H1 (cell line): ENCODE measurements at regions not wholly inside any gene's neighbourhood (a gene's known extent, or its start where the extent isn't known, plus 50 kb on each side); places are given as distances from the start of the nearest gene placed in this dataset.

ENCODE experiments used
- BRCA1 ChIP-seq: IDR thresholded peaks from 2 replicates; pipeline ENCODE4 v1.6.1; 2012; ENCODE audit warnings: low read depth, low read length, improper control_type of control experiment
- CEBPB ChIP-seq: IDR thresholded peaks from 2 replicates; pipeline ENCODE4 v1.6.1; 2012; ENCODE audit warnings: low read depth, low read length
- CHD2 ChIP-seq: IDR thresholded peaks from 2 replicates; pipeline ENCODE4 v1.6.1; 2012; ENCODE audit warnings: low read length, improper control_type of control experiment
- EP300 ChIP-seq, 2 experiments: IDR thresholded peaks; 1 replicate in 1 of 2; 2 replicates in 1 of 2; pipeline ENCODE4 v1.6.1; 2011 to 2012; ENCODE audit warnings: low read depth in 2 of 2, low read length in 2 of 2, mild to moderate bottlenecking in 2 of 2, borderline replicate concordance in 1 of 2, inconsistent platforms in 1 of 2, moderate library complexity in 1 of 2
- EZH2 ChIP-seq: fragments of 200-600 bp; sonication (generic); IDR thresholded peaks from 2 replicates; pipeline ENCODE4 v1.7.1; 2012; ENCODE audit warnings: low read depth, mild to moderate bottlenecking, moderate library complexity, low read length, inconsistent platforms; ENCODE audit not compliant: severe bottlenecking
- JUND ChIP-seq: IDR thresholded peaks from 2 replicates; pipeline ENCODE4 v1.6.1; 2011; ENCODE audit warnings: mild to moderate bottlenecking, improper control_type of control experiment, low read length
- PHF8 ChIP-seq: fragments of 200-600 bp; sonication (generic); conservative IDR thresholded peaks from 2 replicates; pipeline ENCODE4 v1.7.1; 2012; ENCODE audit warnings: low read depth, mild to moderate bottlenecking, inconsistent platforms, low read length, moderate library complexity
- RFX5 ChIP-seq: IDR thresholded peaks from 2 replicates; pipeline ENCODE4 v1.6.1; 2011; ENCODE audit warnings: low read depth, low read length, improper control_type of control experiment, borderline replicate concordance
- RXRA ChIP-seq: IDR thresholded peaks from 2 replicates; pipeline ENCODE4 v1.6.1; 2011; ENCODE audit warnings: low read depth, mild to moderate bottlenecking, low read length, moderate library complexity; ENCODE audit not compliant: insufficient read depth
- SRF ChIP-seq: IDR thresholded peaks from 2 replicates; pipeline ENCODE4 v1.6.1; 2011; ENCODE audit warnings: mild to moderate bottlenecking, low read depth, low read length, moderate library complexity
- SUZ12 ChIP-seq: fragments of 200-600 bp; sonication (generic); IDR thresholded peaks from 2 replicates; pipeline ENCODE4 v1.6.1; 2012; ENCODE audit warnings: mild to moderate bottlenecking, inconsistent platforms, low read length, moderate library complexity, mixed read lengths
- TAF1 ChIP-seq: IDR thresholded peaks from 2 replicates; pipeline ENCODE4 v1.6.1; 2011; ENCODE audit warnings: mild to moderate bottlenecking, low read depth, low read length
- YY1 ChIP-seq: IDR thresholded peaks from 2 replicates; pipeline ENCODE4 v1.6.1; 2011; ENCODE audit warnings: low read depth, mild to moderate bottlenecking, low read length
- TF ChIP-seq, protein P1 (sequence below), 3 experiments: IDR thresholded peaks; 1 replicate in 2 of 3; 2 replicates in 1 of 3; pipeline versions ENCODE4 v1.5.1 to v1.6.1; 2011; ENCODE audit warnings: low read length in 3 of 3, mild to moderate bottlenecking in 3 of 3, inconsistent platforms in 2 of 3, low read depth in 1 of 3, moderate library complexity in 1 of 3; ENCODE audit not compliant: insufficient read depth in 1 of 3; ENCODE audit errors: control extremely low read depth in 1 of 3

DNA sequence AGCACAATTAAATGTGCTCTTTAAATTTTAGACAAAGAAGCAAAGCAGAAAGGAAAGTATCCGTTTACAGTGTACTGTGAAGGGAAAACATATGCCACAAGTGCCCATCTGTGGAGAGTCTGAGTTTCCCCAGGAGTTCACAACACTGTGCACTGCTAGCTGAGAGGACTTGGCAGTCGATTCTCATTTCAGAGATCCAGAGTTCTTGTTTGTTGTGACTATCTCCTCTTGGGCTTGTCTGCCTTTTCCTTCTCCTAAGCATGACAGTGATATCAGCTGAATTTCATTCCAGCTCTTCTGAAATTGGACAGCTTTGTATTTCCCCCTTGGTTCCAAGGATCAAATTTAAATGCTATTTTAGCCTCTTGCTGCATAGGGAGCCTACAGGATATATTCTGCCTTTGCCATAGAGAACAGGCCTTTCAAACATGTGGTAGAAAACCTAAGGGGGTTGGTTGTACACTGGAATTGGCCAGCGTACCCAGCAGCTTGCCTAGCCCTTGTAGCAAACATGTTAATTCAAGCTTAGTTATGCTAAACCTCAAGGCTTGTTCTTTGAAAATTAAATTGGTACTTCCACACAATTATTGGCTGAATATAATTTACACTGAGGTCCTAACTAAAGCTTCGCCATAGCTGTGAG is 259.2 kb upstream of the NOVA1 start:
- no peak for TF ChIP-seq BRCA1
- TF ChIP-seq, protein P1, sequence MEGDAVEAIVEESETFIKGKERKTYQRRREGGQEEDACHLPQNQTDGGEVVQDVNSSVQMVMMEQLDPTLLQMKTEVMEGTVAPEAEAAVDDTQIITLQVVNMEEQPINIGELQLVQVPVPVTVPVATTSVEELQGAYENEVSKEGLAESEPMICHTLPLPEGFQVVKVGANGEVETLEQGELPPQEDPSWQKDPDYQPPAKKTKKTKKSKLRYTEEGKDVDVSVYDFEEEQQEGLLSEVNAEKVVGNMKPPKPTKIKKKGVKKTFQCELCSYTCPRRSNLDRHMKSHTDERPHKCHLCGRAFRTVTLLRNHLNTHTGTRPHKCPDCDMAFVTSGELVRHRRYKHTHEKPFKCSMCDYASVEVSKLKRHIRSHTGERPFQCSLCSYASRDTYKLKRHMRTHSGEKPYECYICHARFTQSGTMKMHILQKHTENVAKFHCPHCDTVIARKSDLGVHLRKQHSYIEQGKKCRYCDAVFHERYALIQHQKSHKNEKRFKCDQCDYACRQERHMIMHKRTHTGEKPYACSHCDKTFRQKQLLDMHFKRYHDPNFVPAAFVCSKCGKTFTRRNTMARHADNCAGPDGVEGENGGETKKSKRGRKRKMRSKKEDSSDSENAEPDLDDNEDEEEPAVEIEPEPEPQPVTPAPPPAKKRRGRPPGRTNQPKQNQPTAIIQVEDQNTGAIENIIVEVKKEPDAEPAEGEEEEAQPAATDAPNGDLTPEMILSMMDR (IDR thresholded peaks at IDR 0.05; ENCODE audit: control extremely low read depth in 1 of 3, insufficient read depth in 1 of 3, low read depth in 1 of 3, low read length in 3 of 3): no peak
- TF ChIP-seq SUZ12: no peak
- TF ChIP-seq EZH2: no peak
- TF ChIP-seq SRF: no peak
- TF ChIP-seq EP300 (IDR thresholded peaks at IDR 0.05; ENCODE audit: borderline replicate concordance in 1 of 2, low read depth in 2 of 2, low read length in 2 of 2): no peak
- no peak for TF ChIP-seq TAF1
- TF ChIP-seq CHD2: no peak
- TF ChIP-seq PHF8: no peak
- no peak for TF ChIP-seq CEBPB
- TF ChIP-seq RFX5: no peak
- no peak for TF ChIP-seq JUND
- TF ChIP-seq YY1: no peak
- TF ChIP-seq RXRA: no peak
